Calu3 (cell line): ENCODE measurements at regions not wholly inside any gene's neighbourhood (a gene's known extent, or its start where the extent isn't known, plus 50 kb on each side); places are given as distances from the start of the nearest gene placed in this dataset.

Experiments
- BruUV-seq: library from RNA; stranded (reverse); fragments of 400-500 nt; replicated peaks from 2 replicates; lab custom pipeline; 2021; lab: Mats Ljungman, UMichigan
- CTCF ChIA-PET: fragments of 300-600 bp; sonication (Branson Sonifier 250); formaldehyde crosslinking; loops from one replicate; lab custom pipeline; 2022; ENCODE audit warnings: antibody characterized with exemption; lab: Charles Lee
- DNase-seq: peaks from one replicate; pipeline ENCODE4 v3.0.0; 2022
- H3K27ac Mint-ChIP-seq: one replicate; pipeline ENCODE4 v1.8.0; 2022; ENCODE audit warnings: mixed read lengths; ENCODE audit not compliant: unreplicated experiment
- H3K27me3 Mint-ChIP-seq: one replicate; pipeline ENCODE4 v1.8.0; 2022; ENCODE audit warnings: mixed read lengths; ENCODE audit not compliant: unreplicated experiment
- H3K36me3 Mint-ChIP-seq: one replicate; pipeline ENCODE4 v1.8.0; 2022; ENCODE audit warnings: mild to moderate bottlenecking, moderate library complexity, mixed read lengths; ENCODE audit not compliant: insufficient read depth, unreplicated experiment
- H3K4me1 Mint-ChIP-seq: one replicate; pipeline ENCODE4 v1.8.0; 2022; ENCODE audit warnings: mild to moderate bottlenecking, low read depth, mixed read lengths; ENCODE audit not compliant: unreplicated experiment
- H3K4me3 Mint-ChIP-seq: one replicate; pipeline ENCODE4 v1.8.0; 2022; ENCODE audit warnings: mild to moderate bottlenecking, low read depth, moderate library complexity, mixed read lengths; ENCODE audit not compliant: unreplicated experiment
- H3K9me3 Mint-ChIP-seq: one replicate; pipeline ENCODE4 v1.8.0; 2022; ENCODE audit warnings: low read depth, mixed read lengths; ENCODE audit not compliant: unreplicated experiment
- intact Hi-C: fragments of 100-400 bp; cut with micrococcal nuclease; formaldehyde crosslinking; loops from one replicate; pipeline ENCODE4 v1.10.0; 2022; ENCODE audit not compliant: unreplicated experiment
- TF ChIP-seq, protein P1 (sequence below): fragments of 200-600 bp; IDR thresholded peaks from one replicate; pipeline ENCODE4 v1.8.0; 2022; ENCODE audit warnings: antibody characterized with exemption; ENCODE audit not compliant: unreplicated experiment

DNA sequence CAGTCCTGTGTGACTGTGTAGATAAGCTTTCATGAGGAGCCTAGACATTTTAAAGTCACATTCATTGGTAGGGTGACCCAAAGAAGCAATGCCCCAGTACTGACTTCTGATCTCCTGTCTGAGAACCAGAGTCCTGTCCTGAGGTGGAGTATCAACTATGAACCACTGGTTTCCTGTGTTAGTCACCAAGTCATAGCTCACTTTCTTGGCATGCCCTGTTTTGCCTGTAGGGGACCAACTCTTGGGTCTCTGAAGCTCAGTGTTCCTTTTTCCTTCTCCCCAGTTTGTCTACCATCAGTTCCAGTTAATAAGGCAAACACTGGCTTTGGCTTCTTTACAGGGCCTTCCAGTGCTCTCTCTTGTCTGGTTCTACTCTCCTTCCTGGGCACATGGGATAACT lies 97.4 kb downstream of the C12orf75 start:
- CTCF ChIA-PET: no interaction called here
- H3K27ac Mint-ChIP-seq: no peak overlapping the region
- intact Hi-C loops: loop anchor here (10.0 kb wide), 1 partner anchor 607 kb away; no protein-coding TSS in a partner anchor
- H3K36me3 Mint-ChIP-seq: no peaks in the 10 kb centered on the region
- no peak for DNase-seq
- no peaks in the 10 kb centered on the region for H3K27me3 Mint-ChIP-seq
- H3K4me3 Mint-ChIP-seq: no peak overlapping the region
- H3K4me1 Mint-ChIP-seq: peaks cover 14% of the 10 kb centered on the region
- no TSS peak for BruUV-seq
- no peaks in the 10 kb centered on the region for H3K9me3 Mint-ChIP-seq
- TF ChIP-seq, protein P1, sequence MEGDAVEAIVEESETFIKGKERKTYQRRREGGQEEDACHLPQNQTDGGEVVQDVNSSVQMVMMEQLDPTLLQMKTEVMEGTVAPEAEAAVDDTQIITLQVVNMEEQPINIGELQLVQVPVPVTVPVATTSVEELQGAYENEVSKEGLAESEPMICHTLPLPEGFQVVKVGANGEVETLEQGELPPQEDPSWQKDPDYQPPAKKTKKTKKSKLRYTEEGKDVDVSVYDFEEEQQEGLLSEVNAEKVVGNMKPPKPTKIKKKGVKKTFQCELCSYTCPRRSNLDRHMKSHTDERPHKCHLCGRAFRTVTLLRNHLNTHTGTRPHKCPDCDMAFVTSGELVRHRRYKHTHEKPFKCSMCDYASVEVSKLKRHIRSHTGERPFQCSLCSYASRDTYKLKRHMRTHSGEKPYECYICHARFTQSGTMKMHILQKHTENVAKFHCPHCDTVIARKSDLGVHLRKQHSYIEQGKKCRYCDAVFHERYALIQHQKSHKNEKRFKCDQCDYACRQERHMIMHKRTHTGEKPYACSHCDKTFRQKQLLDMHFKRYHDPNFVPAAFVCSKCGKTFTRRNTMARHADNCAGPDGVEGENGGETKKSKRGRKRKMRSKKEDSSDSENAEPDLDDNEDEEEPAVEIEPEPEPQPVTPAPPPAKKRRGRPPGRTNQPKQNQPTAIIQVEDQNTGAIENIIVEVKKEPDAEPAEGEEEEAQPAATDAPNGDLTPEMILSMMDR: peak; percentile 15

DNA sequence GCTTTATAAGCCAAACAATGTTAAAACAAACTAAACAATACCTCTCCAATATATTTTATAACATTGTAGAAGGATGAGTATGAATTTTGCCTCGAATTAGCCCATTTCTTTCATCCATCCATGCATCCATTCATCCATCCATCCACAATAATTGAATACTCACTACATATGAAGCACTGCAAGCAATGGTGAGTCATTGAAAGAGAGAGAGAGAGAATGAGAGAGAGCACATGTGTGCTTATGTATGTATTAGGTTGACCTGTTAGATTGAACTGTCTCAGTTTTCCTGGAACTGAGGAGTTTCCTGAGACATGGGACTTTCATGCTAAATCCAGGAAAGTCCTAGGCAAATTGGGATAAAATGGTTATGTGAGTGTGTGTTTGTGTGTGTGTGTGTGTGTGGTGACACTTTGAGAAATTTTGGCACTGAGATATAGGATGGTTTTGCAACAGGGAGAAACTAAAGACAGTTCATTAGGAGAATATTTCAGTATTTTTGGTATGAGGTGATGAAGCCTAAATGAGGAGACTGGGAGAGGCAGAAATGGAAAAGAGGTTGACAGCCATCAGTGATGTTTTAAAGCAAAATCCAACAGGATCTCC lies 98.4 kb downstream of the C12orf75 start:
- intact Hi-C loops: loop anchor here (10.0 kb wide), 1 partner anchor 606 kb away; no protein-coding TSS in a partner anchor
- BruUV-seq: no TSS peak
- Mint-ChIP-seq H3K4me3 (no peak overlapping the region), H3K4me1 (peaks cover 14% of the 10 kb centered on the region), H3K9me3 (no peaks in the 10 kb centered on the region), H3K27ac (no peak overlapping the region), H3K27me3 (no peaks in the 10 kb centered on the region), H3K36me3 (no peaks in the 10 kb centered on the region)
- CTCF ChIA-PET: no interaction called here
- TF ChIP-seq, protein P1: no peak
- no peak for DNase-seq

DNA sequence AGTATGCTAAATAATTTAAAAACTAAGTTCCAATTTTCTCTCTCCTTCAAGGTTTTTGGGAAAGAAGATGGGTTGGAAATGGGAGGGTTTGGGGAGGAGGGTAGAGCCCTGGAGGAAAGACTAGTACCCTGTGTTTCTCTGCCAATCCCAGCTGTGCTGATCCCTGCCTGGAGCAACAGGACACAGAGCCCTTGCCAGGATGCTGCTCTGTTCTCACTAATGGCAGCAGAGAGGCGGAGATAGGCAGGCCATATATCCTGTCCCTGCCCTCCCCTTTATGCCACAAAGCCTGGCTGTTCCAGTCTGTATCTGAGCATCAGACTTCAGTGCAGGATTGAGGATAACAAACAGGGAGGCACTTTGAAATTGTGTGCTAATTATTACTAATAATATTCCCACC lies 99.0 kb downstream of the C12orf75 start:
- TF ChIP-seq, protein P1: no peak
- Mint-ChIP-seq H3K4me1 (peaks cover 14% of the 10 kb centered on the region), H3K27me3 (no peaks in the 10 kb centered on the region), H3K9me3 (no peaks in the 10 kb centered on the region), H3K27ac (no peak overlapping the region), H3K4me3 (no peak overlapping the region), H3K36me3 (no peaks in the 10 kb centered on the region)
- BruUV-seq: no TSS peak
- CTCF ChIA-PET: no interaction called here
- intact Hi-C loops: loop anchor here (10.0 kb wide), 1 partner anchor 605 kb away; no protein-coding TSS in a partner anchor
- no peak for DNase-seq

DNA sequence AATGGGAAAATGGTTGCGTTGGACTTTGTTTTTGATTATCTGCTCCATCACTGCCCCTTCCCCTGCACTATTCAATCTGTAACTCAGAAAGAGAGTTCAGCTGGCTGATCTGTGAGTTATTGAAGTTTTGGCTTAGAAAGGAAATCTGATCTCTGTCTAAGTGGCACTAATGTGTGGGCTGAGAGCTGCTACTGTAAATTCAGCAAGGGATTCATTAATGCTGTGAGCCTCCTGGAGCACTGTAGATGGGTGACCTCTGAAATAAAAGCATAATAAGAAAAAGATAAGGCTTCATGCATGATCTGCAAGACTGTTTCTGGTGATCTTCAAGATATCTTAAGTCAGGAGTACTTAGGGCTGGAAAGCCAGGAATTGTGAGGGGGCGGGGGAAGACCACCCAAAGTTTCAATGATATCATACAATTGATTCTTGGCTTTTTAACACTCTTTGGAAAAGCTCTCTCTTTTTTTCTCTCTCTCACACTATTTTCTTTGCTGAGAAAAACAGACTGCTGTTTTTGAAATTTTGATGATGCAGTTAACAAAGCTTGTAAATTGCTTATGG lies 101.1 kb downstream of the C12orf75 start:
- no peaks in the 10 kb centered on the region for H3K9me3 Mint-ChIP-seq
- no peak overlapping the region for H3K4me3 Mint-ChIP-seq
- no peaks in the 10 kb centered on the region for H3K27me3 Mint-ChIP-seq
- CTCF ChIA-PET: interaction anchor here (1.3 kb wide), 1 partner anchor 155 kb away, joined by 3 read pairs; no protein-coding TSS in a partner anchor
- TF ChIP-seq, protein P1: no peak
- DNase-seq: no peak
- BruUV-seq: no TSS peak
- H3K4me1 Mint-ChIP-seq: no peaks in the 10 kb centered on the region
- H3K36me3 Mint-ChIP-seq: no peaks in the 10 kb centered on the region
- intact Hi-C loops: no loop called here
- no peak overlapping the region for H3K27ac Mint-ChIP-seq
